ENCODE measurements at regions not wholly inside any gene's neighbourhood (a gene's known extent, or its start where the extent isn't known, plus 50 kb on each side); places are given as distances from the start of the nearest gene placed in this dataset.

DNA sequence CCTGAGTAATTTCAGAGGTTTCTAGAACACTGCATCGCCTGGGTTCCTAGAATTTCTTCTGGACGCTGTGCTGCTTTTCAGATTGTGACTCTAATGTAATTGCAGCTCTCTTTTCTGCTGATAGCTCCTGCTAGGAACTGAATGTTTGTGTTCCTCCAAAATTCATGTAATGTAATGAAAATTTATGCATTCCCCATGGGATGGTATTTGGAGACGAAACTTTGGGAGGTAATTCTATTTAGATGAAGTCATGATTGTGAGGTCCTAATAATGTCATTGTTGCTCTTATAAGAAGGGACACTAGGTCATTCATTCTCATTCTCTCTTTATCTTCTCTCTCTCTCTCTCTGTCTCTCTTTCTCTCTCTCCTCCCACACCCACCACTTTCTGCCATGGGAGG lies 223.9 kb upstream of the DOK6 start:
- Histone ChIP-seq H3K9me3 (ENCODE audit: control insufficient read depth, insufficient read depth, low read depth, low read length) (no peaks in the 10 kb centered on the region), H3K4me1 (ENCODE audit: control insufficient read depth, extremely low read depth, insufficient read depth, low read length) (no peaks in the 10 kb centered on the region), H3K4me3 (replicated peaks in 1 of 4; ENCODE audit: control extremely low read depth in 1 of 4, insufficient read depth in 1 of 4, low read depth in 3 of 4, low read length in 4 of 4) (no peak overlapping the region), H3K27me3 (ENCODE audit: control insufficient read depth, insufficient read depth, low read length) (no peaks in the 10 kb centered on the region), H3K4me2 (ENCODE audit: extremely low read depth, insufficient read depth, low read length) (no peak overlapping the region), H2AFZ (ENCODE audit: low read length) (no peak overlapping the region), H3K27ac (ENCODE audit: insufficient read depth, low read length) (no peak overlapping the region), H3K36me3 (ENCODE audit: control insufficient read depth, insufficient read depth, low read length) (no peaks in the 10 kb centered on the region), H3K79me2 (ENCODE audit: control insufficient read depth, insufficient read depth, low read length) (no peaks in the 10 kb centered on the region), H3K9ac (ENCODE audit: insufficient read depth, low read length) (no peak overlapping the region), H4K20me1 (ENCODE audit: control insufficient read depth, extremely low read depth, insufficient read depth, low read length) (no peaks in the 10 kb centered on the region)
- TF ChIP-seq, protein P1, sequence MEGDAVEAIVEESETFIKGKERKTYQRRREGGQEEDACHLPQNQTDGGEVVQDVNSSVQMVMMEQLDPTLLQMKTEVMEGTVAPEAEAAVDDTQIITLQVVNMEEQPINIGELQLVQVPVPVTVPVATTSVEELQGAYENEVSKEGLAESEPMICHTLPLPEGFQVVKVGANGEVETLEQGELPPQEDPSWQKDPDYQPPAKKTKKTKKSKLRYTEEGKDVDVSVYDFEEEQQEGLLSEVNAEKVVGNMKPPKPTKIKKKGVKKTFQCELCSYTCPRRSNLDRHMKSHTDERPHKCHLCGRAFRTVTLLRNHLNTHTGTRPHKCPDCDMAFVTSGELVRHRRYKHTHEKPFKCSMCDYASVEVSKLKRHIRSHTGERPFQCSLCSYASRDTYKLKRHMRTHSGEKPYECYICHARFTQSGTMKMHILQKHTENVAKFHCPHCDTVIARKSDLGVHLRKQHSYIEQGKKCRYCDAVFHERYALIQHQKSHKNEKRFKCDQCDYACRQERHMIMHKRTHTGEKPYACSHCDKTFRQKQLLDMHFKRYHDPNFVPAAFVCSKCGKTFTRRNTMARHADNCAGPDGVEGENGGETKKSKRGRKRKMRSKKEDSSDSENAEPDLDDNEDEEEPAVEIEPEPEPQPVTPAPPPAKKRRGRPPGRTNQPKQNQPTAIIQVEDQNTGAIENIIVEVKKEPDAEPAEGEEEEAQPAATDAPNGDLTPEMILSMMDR (conservative IDR thresholded peaks at IDR 0.05 in 1 of 2, IDR thresholded peaks at IDR 0.05 in 1 of 2; ENCODE audit: low read depth in 1 of 2, low read length in 2 of 2): no peak
- TF ChIP-seq EZH2 (IDR thresholded peaks at IDR 0.05; ENCODE audit: low read length, missing control alignments): no peak
- no peak for DNase-seq (ENCODE audit: low read depth in 2 of 2)

DNA sequence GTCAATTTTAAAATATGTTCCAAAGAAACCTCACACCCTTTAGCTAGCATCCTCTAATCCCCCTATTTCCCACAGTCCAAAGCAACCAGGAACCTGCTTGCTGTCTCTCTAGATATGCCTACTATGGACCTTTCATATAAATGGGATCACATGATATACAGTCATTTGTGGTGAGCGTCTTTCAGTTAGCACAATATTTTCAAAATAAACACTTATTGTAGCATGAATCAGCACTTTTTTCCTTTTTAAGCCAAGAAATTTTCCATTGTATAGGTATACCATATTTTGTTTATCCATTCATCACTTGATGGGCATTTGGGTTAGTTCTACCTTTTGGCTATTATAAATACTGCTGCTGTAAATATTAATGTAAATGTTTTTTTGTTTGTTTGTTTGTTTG lies 223.0 kb upstream of the DOK6 start:
- no peaks in the 10 kb centered on the region for H3K4me1 ChIP-seq (ENCODE audit: control insufficient read depth, extremely low read depth, insufficient read depth, low read length)
- no peak overlapping the region for H3K9ac ChIP-seq (ENCODE audit: insufficient read depth, low read length)
- H3K79me2 ChIP-seq (ENCODE audit: control insufficient read depth, insufficient read depth, low read length): no peaks in the 10 kb centered on the region
- no peak overlapping the region for H2AFZ ChIP-seq (ENCODE audit: low read length)
- DNase-seq (ENCODE audit: low read depth in 2 of 2): peak; percentile 7 to 8
- H3K27ac ChIP-seq (ENCODE audit: insufficient read depth, low read length): no peak overlapping the region
- TF ChIP-seq, protein P1 (conservative IDR thresholded peaks at IDR 0.05 in 1 of 2, IDR thresholded peaks at IDR 0.05 in 1 of 2; ENCODE audit: low read depth in 1 of 2, low read length in 2 of 2): no peak
- TF ChIP-seq EZH2 (IDR thresholded peaks at IDR 0.05; ENCODE audit: low read length, missing control alignments): no peak
- no peaks in the 10 kb centered on the region for H3K9me3 ChIP-seq (ENCODE audit: control insufficient read depth, insufficient read depth, low read depth, low read length)
- no peak overlapping the region for H3K4me3 ChIP-seq (replicated peaks in 1 of 4; ENCODE audit: control extremely low read depth in 1 of 4, insufficient read depth in 1 of 4, low read depth in 3 of 4, low read length in 4 of 4)
- H3K4me2 ChIP-seq (ENCODE audit: extremely low read depth, insufficient read depth, low read length): no peak overlapping the region
- H3K27me3 ChIP-seq (ENCODE audit: control insufficient read depth, insufficient read depth, low read length): no peaks in the 10 kb centered on the region
- H4K20me1 ChIP-seq (ENCODE audit: control insufficient read depth, extremely low read depth, insufficient read depth, low read length): no peaks in the 10 kb centered on the region
- no peaks in the 10 kb centered on the region for H3K36me3 ChIP-seq (ENCODE audit: control insufficient read depth, insufficient read depth, low read length)

DNA sequence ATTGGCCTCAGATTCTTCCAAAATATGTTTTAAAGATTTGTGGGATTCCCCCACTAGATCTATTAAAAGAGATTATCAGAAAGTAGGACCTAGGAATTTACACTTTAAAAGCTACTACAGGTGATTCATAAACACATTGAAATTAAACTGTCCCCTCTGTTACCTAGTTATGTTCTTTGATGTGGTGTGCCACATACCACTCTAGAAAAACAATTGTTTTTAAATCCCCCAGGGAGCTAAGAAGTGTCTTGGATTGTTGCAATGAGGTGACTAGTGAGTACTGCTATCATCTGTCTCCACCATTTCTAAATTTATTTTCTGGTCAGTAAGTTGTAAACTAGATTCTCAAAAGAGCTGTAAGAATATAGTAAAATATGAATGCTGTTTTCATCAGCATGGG lies 214.5 kb upstream of the DOK6 start:
- DNase-seq (ENCODE audit: low read depth in 2 of 2): no peak
- no peaks in the 10 kb centered on the region for H3K9me3 ChIP-seq (ENCODE audit: control insufficient read depth, insufficient read depth, low read depth, low read length)
- no peak overlapping the region for H3K27ac ChIP-seq (ENCODE audit: insufficient read depth, low read length)
- H3K9ac ChIP-seq (ENCODE audit: insufficient read depth, low read length): no peak overlapping the region
- no peaks in the 10 kb centered on the region for H3K36me3 ChIP-seq (ENCODE audit: control insufficient read depth, insufficient read depth, low read length)
- no peak overlapping the region for H2AFZ ChIP-seq (ENCODE audit: low read length)
- H3K4me1 ChIP-seq (ENCODE audit: control insufficient read depth, extremely low read depth, insufficient read depth, low read length): no peaks in the 10 kb centered on the region
- no peaks in the 10 kb centered on the region for H3K27me3 ChIP-seq (ENCODE audit: control insufficient read depth, insufficient read depth, low read length)
- no peak overlapping the region for H3K4me2 ChIP-seq (ENCODE audit: extremely low read depth, insufficient read depth, low read length)
- H3K79me2 ChIP-seq (ENCODE audit: control insufficient read depth, insufficient read depth, low read length): no peaks in the 10 kb centered on the region
- no peaks in the 10 kb centered on the region for H4K20me1 ChIP-seq (ENCODE audit: control insufficient read depth, extremely low read depth, insufficient read depth, low read length)
- no peak for TF ChIP-seq EZH2 (IDR thresholded peaks at IDR 0.05; ENCODE audit: low read length, missing control alignments)
- TF ChIP-seq, protein P1 (conservative IDR thresholded peaks at IDR 0.05 in 1 of 2, IDR thresholded peaks at IDR 0.05 in 1 of 2; ENCODE audit: low read depth in 1 of 2, low read length in 2 of 2): no peak
- no peak overlapping the region for H3K4me3 ChIP-seq (replicated peaks in 1 of 4; ENCODE audit: control extremely low read depth in 1 of 4, insufficient read depth in 1 of 4, low read depth in 3 of 4, low read length in 4 of 4)

Measured in fibroblast of lung (primary cell).